Left renal pelvis (tissue), 4 donors: ENCODE measurements at regions not wholly inside any gene's neighbourhood (a gene's known extent, or its start where the extent isn't known, plus 50 kb on each side); places are given as distances from the start of the nearest gene placed in this dataset.

Source experiments
- DNase-seq, 4 donors: peaks; one replicate each; pipeline ENCODE4 v3.0.0-alpha.2; 2013; ENCODE audit warnings: low read depth in 4 of 4, low spot score in 3 of 4

DNA sequence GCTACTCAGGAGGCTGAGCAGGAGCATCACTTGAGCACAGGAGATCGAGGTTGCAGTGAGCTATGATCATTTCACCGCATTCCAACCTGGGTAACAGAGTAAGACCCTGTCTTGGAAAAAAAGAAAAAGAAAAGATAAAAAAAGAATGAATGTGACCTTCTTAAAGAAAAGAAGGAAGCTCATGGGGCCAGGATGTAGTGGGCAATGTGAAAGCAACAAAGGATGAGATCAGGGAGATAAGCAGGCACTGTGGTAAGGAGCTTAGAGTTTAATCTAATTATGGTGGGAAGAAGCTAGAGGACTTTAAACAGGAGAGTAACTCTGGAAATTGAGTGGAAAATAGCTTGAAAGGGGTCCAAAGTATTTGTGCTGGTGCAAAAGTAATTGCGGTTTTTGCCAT lies 231.6 kb upstream of the UBE2E2 start:
- no peak for DNase-seq

- DNase-seq = no peak
These were observed 226.1 kb upstream of the UBE2E2 start for GRCh38 chr3:22977042-22977441.

GRCh38 chr3:22977650-22978289 lies 225.4 kb upstream of the UBE2E2 start:
- no peak for DNase-seq

DNA sequence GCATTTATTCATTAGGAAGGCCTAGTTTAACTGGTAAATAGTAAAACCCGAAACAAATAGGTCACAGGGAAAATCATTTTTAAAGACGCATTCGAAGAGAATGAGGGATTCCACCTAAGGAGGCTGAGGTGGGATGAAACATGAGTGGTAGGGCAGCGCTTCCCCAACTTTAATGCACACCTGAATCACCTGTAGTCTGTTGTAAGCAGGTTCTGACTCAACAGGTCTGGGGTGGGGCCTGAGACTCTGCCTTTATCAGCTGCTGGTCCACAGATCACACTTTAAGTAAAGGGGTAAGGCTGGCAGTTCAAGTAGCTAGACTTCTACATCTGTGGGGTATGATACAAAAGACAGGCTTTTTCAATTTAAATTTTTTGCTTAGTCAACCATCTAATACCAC lies 223.5 kb upstream of the UBE2E2 start:
- DNase-seq = no peak

DNA sequence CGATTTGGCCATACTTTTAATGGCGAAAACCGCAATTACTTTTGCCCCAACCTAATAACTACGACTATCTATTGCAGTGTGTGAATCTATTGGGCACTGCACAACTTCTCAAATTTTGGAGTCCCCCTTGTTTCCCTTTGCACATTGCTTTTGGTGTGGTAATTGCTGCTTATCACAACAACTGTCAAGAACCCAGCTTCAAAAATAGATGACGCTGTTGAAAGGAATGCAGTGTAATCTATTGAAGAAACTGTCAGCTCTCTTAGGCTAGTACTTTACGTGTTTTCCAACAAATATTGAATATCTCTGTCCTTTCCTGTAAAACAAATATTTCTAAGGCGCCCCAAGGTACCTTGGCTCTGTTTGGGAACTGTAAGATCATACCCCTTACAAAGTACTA lies 222.8 kb upstream of the UBE2E2 start:
- no peak for DNase-seq

DNA sequence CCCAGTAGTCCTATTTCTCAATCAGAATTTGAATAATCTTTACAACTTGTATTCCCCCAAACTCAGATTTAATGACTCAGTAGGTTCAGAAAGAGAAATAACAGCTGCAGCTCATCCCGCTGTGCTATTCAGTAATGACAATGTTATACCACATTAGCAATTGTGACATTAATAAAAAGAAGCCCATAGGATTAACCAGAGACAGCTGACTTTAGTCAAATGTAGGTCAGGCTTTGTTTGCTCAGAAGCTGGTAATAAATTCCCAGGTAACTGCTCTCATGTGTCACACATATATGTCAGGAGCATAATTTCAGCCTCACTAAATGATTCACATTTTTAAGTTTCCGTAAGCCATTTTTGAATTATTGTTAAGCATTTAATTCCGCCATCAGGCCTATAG lies 222.0 kb upstream of the UBE2E2 start:
- no peak for DNase-seq

- no peak for DNase-seq
These were observed 221.3 kb upstream of the UBE2E2 start for GRCh38 chr3:22981861-22982260.

DNA sequence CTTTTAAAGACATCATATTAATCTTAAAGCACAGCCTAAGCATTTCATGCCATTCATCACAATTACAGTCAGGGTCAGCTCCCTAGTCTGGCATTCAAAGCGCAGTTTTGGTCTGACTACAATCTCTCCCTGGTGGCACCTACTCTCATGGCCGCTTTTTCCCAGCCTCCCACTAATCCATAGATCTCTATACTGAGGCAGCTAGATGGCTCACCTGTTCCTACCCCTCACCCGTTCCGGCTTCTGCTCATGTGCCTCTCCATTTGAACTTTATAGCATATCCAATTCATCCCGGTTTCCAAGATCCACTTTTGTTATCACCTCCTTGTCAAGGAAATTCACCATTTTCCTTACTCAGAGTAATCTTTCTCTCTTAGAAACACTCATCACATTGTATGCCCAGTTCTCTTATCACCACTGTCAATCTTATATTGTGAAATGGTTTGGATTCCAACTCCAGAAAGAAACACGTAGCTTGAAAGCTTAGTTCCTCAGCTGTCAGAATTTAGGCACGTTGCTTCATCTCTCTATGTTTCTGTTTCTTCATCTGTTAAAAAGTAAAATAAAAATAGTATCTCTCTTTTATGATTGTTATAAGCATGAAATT lies 220.0 kb upstream of the UBE2E2 start:
- no peak for DNase-seq

DNA sequence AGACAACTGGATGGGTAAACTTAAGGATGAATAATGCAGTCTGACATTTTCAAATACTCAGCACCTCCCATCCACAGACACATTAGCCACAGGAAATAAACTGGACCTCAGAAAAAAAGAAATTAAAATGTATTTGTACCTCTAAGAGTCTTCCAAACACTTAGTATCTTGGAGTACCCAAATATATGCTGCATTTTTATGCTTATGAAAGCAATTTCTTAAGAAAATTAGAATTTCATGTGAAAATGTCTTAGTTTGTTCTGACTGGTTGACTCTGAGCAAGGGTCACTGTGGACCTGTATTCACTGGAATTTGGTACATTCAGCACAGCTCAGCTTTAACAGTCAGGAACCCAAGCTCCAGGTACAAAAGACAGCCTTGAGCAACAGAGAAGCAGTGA lies 216.2 kb upstream of the UBE2E2 start:
- DNase-seq = no peak

DNA sequence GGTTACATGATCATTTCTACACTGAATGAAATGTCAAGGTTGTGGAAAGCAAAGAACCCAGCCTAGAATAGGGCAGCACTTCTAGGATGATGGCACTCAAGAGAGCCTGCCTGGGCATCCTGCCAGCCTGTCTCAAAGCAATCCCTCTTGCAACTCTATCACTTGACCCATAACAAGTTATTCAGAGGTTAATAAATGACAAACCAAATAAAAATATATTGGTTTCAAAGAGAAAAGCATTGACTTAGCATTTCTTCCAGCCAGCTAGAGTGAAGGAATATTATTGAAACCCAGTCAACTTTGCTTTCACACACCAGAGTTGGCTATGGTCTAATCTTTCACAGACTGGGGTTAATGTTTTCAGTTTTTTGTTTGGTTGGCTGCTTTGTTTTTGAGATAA lies 214.6 kb upstream of the UBE2E2 start:
- DNase-seq = no peak

GRCh38 chr3:22989716-22990115 lies 213.4 kb upstream of the UBE2E2 start:
- DNase-seq = no peak

GRCh38 chr3:22990291-22991200 lies 212.6 kb upstream of the UBE2E2 start:
- no peak for DNase-seq

DNA sequence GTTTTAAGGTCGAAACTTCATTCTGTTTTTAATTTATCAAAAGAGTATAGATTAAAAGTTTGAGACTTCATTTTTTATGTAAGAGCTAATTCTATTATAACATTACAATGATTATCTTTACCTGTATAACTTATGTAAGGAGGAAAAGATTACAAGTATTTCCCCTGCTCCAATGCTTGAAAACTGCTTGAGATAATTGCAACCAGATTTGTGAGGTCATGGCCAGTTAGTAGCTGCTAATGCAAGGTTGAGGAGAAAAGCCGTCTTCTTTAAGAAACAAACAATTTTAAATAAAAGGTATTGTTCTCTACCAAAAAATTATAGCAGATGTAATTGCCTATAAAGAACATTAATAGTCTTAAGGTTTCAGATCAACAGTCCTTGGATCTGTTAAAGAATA lies 208.3 kb upstream of the UBE2E2 start:
- DNase-seq = no peak

DNA sequence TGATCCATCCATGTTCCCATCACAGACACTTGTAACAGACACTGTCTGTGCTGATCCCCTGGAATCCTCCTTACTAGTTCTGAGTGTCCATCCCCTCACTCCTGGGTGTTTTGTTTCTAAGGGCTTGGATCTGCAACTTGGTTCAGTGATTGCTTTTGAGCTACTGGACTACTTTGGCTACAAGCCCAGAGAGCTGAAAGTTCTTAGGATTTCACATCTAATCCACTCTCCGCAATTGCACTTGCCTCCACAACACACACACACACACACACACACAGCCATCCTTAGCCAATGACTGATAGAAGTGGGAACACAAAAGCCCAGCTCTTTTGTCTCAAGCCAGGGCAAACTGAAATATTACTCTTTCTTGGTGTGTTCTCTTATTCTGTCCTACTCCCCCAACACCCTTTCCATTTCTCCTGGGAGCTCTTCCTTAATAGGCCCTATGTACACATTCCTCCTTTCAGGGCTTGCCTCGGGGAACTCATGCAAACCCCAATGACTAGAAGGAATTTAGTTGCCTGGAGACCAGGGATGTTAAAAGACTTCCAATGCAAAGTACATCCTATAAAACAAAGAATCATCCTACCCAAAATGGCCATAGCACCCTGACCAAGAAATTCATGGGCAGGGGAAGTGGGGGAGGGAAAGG lies 206.1 kb upstream of the UBE2E2 start:
- no peak for DNase-seq

DNA sequence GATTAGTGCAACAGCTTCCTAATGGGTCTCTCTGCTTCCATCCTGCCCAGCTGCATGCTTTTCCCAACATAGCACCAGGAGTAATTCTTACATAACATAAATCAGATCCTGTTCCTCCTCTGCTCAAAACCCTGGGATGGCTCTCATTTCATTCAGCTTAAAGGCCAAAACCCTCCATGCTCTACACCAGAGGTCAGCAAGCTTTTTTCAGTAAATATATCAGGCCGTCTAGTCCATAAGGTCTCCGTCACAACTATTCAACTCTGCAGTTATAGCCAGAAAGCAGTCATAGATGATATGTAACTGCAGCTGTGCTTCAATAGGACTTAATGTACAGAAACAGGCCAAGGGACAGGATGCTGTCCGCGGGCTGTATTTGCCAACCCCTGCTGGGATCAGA lies 202.8 kb upstream of the UBE2E2 start:
- peak in 2 of 4 donors; percentile 22 to 23 for DNase-seq

- DNase-seq = no peak
These were observed 201.0 kb upstream of the UBE2E2 start for GRCh38 chr3:23002151-23002550.

GRCh38 chr3:23002836-23003732 lies 200.0 kb upstream of the UBE2E2 start:
- DNase-seq = no peak

- DNase-seq = no peak
These were observed 199.4 kb upstream of the UBE2E2 start for GRCh38 chr3:23003733-23004046.

DNA sequence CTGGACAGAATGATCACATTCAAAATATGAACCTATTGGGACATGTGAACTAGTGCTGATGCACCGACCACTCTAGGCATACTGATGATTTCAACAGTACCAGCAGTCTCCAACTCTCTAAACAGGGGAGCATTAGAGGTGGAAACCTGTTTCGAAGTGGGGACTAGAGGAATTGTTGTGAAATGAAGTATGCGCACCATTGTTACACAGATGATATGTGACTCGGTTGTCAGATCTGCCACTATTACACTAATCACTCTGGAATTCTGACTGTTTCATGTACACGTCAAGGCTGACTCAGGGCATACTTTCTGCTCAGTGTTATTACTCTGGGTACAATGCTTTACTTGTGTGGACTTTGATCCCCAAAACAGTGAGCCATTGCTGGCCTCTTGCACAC lies 198.2 kb upstream of the UBE2E2 start:
- DNase-seq = no peak

GRCh38 chr3:23017801-23018200 lies 185.3 kb upstream of the UBE2E2 start:
- no peak for DNase-seq
